Subcutaneous abdominal adipose tissue (tissue), 5 donors: ENCODE measurements at regions not wholly inside any gene's neighbourhood (a gene's known extent, or its start where the extent isn't known, plus 50 kb on each side); places are given as distances from the start of the nearest gene placed in this dataset.
"Not testable (repeated sequence)": the region's sequence is repeated elsewhere in the genome, so short reads cannot be mapped to it uniquely, and the experiment has no call there.

Experiments
- H3K27ac ChIP-seq: one replicate; pipeline ENCODE4 v1.7.0; 2013; ENCODE audit warnings: low read depth, mild to moderate bottlenecking, inconsistent platforms, low read length, moderate library complexity
- H3K27me3 ChIP-seq, 5 donors: one replicate each; pipeline ENCODE4 v1.7.0; 2013; ENCODE audit warnings: low read length in 5 of 5, inconsistent platforms in 1 of 5; ENCODE audit not compliant: control insufficient read depth in 5 of 5, insufficient read depth in 4 of 5
- H3K36me3 ChIP-seq, 5 donors: one replicate each; pipeline ENCODE4 v1.7.0; 2013; ENCODE audit warnings: low read length in 5 of 5; ENCODE audit not compliant: control insufficient read depth in 5 of 5, insufficient read depth in 5 of 5
- H3K4me1 ChIP-seq, 5 donors: one replicate each; pipeline ENCODE4 v1.7.0; 2013; ENCODE audit warnings: low read length in 5 of 5, mild to moderate bottlenecking in 3 of 5, moderate library complexity in 1 of 5; ENCODE audit not compliant: control insufficient read depth in 5 of 5, insufficient read depth in 5 of 5
- H3K4me3 ChIP-seq, 5 donors: one replicate each; pipeline ENCODE4 v1.7.0; 2013; ENCODE audit warnings: low read length in 5 of 5, low read depth in 1 of 5
- H3K9ac ChIP-seq, 5 donors: one replicate each; pipeline ENCODE4 v1.7.0; 2013; ENCODE audit warnings: low read length in 5 of 5, mild to moderate bottlenecking in 4 of 5, moderate library complexity in 3 of 5
- H3K9me3 ChIP-seq, 5 donors: one replicate each; pipeline ENCODE4 v1.7.0; 2013; ENCODE audit warnings: low read length in 5 of 5; ENCODE audit not compliant: control insufficient read depth in 5 of 5
- donor health status: healthy.
- donor health status: healthy.
- donor health status: healthy.
- donor health status: healthy.
- donor health status: healthy.

DNA sequence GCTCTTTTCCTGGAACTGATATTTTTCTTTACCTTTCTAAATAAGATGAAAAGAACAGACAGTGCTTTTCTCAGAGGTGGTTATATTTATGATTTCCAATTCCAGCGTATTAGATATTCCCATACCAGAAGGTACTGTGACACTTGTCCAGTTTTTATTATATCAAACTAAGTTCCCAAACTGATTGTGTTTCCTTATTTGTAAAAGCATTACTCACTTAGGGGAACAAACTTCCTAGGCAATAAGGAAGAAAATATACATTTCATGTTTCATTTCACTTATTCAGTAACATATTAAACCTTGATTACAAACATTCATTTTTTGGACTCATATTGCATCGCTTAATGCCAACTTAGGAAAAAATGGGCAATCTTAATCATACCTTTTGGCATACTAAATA, 1480.0 kb upstream of the NUDT12 start:
- H3K36me3 ChIP-seq = no peaks in the 10 kb centered on the region
- H3K4me1 ChIP-seq = no peaks in the 10 kb centered on the region
- H3K9me3 ChIP-seq = no peaks in the 10 kb centered on the region
- H3K27ac ChIP-seq = no peak overlapping the region
- no peaks in the 10 kb centered on the region for H3K27me3 ChIP-seq
- H3K4me3 ChIP-seq = no peak overlapping the region
- no peak overlapping the region for H3K9ac ChIP-seq

DNA sequence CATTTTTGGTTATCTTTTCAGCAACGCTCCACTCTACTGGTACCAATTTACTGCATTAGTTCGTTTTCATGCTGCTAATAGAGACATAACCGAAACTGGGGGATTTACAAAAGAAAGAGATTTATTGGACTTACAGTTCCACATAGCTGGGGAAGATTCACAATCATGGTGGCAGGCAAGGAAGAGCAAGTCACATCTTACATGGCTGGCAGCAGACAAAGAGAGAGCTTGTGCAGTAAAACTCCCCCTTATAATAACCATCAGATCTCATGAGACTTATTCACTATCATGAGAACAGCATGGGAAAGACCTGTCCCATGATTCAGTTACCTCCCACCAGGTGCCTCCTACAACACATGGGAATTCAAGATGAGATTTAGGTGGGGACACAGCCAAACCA, 1474.2 kb upstream of the NUDT12 start:
- not testable (repeated sequence) for H3K4me1 ChIP-seq, H3K9ac ChIP-seq, H3K4me3 ChIP-seq, H3K9me3 ChIP-seq, H3K36me3 ChIP-seq, H3K27me3 ChIP-seq, H3K27ac ChIP-seq

- Histone ChIP-seq H3K4me3 (no peak overlapping the region), H3K4me1 (no peaks in the 10 kb centered on the region), H3K9me3 (peaks cover 0 to 7% (median 0%) of the 10 kb centered on the region in 5 donors), H3K36me3 (no peaks in the 10 kb centered on the region), H3K27me3 (no peaks in the 10 kb centered on the region), H3K27ac (no peak overlapping the region), H3K9ac (no peak overlapping the region)
Measured at GRCh38 chr5:105034401-105034763, 1471.8 kb upstream of the NUDT12 start.

DNA sequence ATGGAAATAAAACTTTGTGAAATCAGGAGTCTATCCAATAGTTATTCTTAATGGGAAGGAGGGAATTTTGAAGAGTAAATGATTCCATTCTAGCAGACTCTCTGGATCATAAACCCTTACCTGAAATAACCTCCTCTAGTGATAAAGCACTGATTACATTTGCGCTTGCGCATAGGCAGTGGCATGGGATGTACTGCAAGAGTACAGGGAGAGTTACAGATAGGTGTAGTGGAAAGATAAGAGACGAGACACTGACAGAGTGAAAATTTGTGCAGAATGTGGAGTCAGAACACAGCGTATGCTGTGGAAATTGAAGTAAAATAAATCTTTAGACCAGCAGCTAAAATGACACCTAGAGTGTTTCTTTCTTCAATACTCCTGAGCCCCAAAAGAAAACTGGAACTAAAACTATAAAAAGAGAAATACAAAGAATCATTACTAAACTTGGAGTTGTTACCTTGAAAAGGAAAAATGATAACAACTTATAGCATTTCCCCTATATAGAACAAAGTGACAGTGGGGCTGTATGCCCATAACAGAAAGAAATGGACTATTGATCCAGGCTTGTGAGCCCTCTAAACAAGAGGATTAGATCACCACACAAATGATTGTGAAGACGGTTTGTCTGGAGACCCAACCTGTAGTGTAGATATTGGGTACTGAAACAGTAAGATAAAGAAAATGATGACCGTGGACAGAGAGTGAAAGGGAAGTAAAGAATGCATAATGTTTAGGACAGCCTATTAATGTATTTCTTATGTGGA, 1471.2 kb upstream of the NUDT12 start:
- Histone ChIP-seq H3K27ac (no peak overlapping the region), H3K9ac (no peak overlapping the region), H3K27me3 (no peaks in the 10 kb centered on the region), H3K4me3 (no peak overlapping the region), H3K4me1 (no peaks in the 10 kb centered on the region), H3K36me3 (no peaks in the 10 kb centered on the region), H3K9me3 (peaks cover 0 to 7% (median 0%) of the 10 kb centered on the region in 5 donors)

- Histone ChIP-seq H3K27ac (no peak overlapping the region), H3K4me3 (no peak overlapping the region), H3K4me1 (no peaks in the 10 kb centered on the region), H3K27me3 (no peaks in the 10 kb centered on the region), H3K9me3 (peaks cover 0 to 7% (median 0%) of the 10 kb centered on the region in 5 donors), H3K9ac (no peak overlapping the region), H3K36me3 (no peaks in the 10 kb centered on the region)
Measured at GRCh38 chr5:105032917-105033316, 1470.3 kb upstream of the NUDT12 start.

DNA sequence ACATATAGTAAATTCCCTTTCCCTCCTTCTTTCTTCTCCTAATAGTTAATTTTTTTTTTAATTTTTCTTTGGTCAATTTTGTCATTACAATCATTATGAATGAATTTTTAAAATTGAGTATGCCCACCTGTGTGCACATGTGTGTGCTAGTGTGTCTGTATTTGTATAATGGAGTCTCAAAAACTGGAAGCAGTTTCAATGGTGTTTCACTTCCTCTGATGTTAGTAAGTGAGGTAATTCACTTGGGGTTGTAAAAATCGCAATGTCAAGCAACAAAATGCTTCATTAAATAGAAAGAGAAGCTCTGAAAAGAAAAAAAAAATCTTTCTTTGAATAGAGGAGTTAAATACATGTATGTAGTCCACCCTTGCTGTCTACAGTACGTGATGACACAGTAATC, 1467.6 kb upstream of the NUDT12 start:
- Histone ChIP-seq H3K4me3 (no peak overlapping the region), H3K9ac (no peak overlapping the region), H3K36me3 (no peaks in the 10 kb centered on the region), H3K27me3 (no peaks in the 10 kb centered on the region), H3K9me3 (no peaks in the 10 kb centered on the region), H3K4me1 (no peaks in the 10 kb centered on the region), H3K27ac (no peak overlapping the region)

- no peak overlapping the region for H3K4me3 ChIP-seq
- H3K4me1 ChIP-seq = no peaks in the 10 kb centered on the region
Measured at GRCh38 chr5:105015098-105015497, 1452.5 kb upstream of the NUDT12 start.

DNA sequence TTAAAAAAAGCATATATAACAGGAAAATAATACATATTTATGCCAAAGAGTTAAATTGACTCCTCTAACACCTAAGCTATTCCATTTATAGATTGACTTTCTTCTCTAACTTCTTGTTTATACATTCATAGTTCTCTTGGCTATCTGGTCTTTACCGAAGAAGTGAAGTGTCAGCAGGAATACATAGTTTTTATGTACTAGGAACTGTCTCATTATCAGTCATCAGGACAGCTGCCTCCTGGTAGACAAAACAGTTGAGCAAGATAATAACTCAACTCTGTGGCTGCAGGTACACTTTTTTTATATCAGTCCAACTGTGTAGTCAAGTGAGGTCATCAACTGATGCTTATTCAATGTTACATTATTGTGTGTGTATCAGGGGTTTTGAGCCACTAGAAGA, 1436.0 kb upstream of the NUDT12 start:
- Histone ChIP-seq H3K4me3 (no peak overlapping the region), H3K9me3 (peaks cover 0 to 2% (median 0%) of the 10 kb centered on the region in 5 donors), H3K4me1 (no peaks in the 10 kb centered on the region), H3K27me3 (no peaks in the 10 kb centered on the region), H3K9ac (no peak overlapping the region), H3K27ac (no peak overlapping the region), H3K36me3 (no peaks in the 10 kb centered on the region)

More at GRCh38 chr5:105015098-105015497, 1452.5 kb upstream of the NUDT12 start:
- H3K27ac ChIP-seq = no peak overlapping the region
- H3K36me3 ChIP-seq = no peaks in the 10 kb centered on the region
- peaks cover 0 to 3% (median 0%) of the 10 kb centered on the region in 5 donors for H3K9me3 ChIP-seq
- no peaks in the 10 kb centered on the region for H3K27me3 ChIP-seq
- no peak overlapping the region for H3K9ac ChIP-seq

- Histone ChIP-seq H3K4me3 (no peak overlapping the region), H3K27me3 (no peaks in the 10 kb centered on the region), H3K27ac (no peak overlapping the region), H3K36me3 (no peaks in the 10 kb centered on the region), H3K4me1 (no peaks in the 10 kb centered on the region), H3K9ac (no peak overlapping the region), H3K9me3 (peaks cover 0 to 2% (median 0%) of the 10 kb centered on the region in 5 donors)
Measured at GRCh38 chr5:104998169-104998568, 1435.6 kb upstream of the NUDT12 start.

- no peaks in the 10 kb centered on the region for H3K36me3 ChIP-seq
- no peaks in the 10 kb centered on the region for H3K4me1 ChIP-seq
- peaks cover 0 to 5% (median 2%) of the 10 kb centered on the region in 5 donors for H3K9me3 ChIP-seq
- no peak overlapping the region for H3K4me3 ChIP-seq
- no peaks in the 10 kb centered on the region for H3K27me3 ChIP-seq
- no peak overlapping the region for H3K9ac ChIP-seq
- no peak overlapping the region for H3K27ac ChIP-seq
Measured at GRCh38 chr5:104987074-104987473, 1424.5 kb upstream of the NUDT12 start.
